ENCODE measurements at regions not wholly inside any gene's neighbourhood (a gene's known extent, or its start where the extent isn't known, plus 50 kb on each side); places are given as distances from the start of the nearest gene placed in this dataset.
"Not testable (repeated sequence)": the region's sequence is repeated elsewhere in the genome, so short reads cannot be mapped to it uniquely, and the experiment has no call there.

DNA sequence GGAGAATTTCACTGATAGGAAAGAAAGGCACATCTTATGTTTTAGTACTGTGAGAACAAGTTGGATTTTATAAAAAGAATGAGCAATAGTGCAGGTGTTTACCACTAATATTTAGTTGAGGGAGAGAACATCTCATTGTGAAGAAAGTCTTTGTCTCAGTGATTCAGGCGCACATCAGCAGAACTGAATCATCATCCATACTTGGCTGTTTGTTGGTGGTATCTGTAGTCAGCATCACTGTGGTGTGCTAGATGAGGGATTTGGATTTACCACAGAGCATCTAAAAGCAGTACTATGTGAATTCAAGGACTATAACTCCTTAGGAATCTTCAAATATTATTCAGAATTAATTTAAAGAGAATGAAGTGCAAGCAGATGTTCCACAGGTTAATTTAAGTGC, 1380.5 kb upstream of the ATXN8OS start:
- no peak overlapping the region for H3K27ac Mint-ChIP-seq
- no peak for TF ChIP-seq CTCF (IDR thresholded peaks at IDR 0.05)
- no peaks in the 10 kb centered on the region for H3K36me3 Mint-ChIP-seq (ENCODE audit: low read depth)
- H3K9me3 Mint-ChIP-seq, result peaks cover 15% of the 10 kb centered on the region
- H3K27me3 Mint-ChIP-seq (ENCODE audit: insufficient read depth), result no peaks in the 10 kb centered on the region
- no peaks in the 10 kb centered on the region for H3K4me1 Mint-ChIP-seq (ENCODE audit: low read depth)
- no peak overlapping the region for H3K4me3 Mint-ChIP-seq
- no peak for DNase-seq

DNA sequence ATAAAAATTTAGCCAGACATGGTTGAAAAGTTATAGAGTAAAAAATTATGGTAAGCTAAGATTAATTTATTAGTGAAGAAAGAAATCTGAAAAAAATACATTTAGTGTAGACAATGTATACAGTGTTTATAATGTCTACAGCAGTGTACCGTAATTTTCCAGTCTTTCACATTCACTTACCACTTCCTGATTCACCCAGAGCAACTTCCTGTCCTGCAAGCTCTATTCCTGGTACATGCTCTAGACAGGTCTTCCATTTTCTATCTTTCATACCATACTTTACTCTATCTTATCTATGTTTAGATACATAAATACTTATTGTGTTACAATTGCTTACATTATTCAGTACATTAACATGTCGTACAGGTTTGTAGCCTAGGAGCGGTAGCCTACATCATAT, 1387.8 kb upstream of the ATXN8OS start:
- H3K4me1 Mint-ChIP-seq (ENCODE audit: low read depth), result no peaks in the 10 kb centered on the region
- no peak for TF ChIP-seq CTCF (IDR thresholded peaks at IDR 0.05)
- H3K9me3 Mint-ChIP-seq, result peaks cover 20% of the 10 kb centered on the region
- no peak for DNase-seq
- no peak overlapping the region for H3K27ac Mint-ChIP-seq
- H3K4me3 Mint-ChIP-seq, result no peak overlapping the region
- H3K36me3 Mint-ChIP-seq (ENCODE audit: low read depth), result no peaks in the 10 kb centered on the region
- H3K27me3 Mint-ChIP-seq (ENCODE audit: insufficient read depth), result no peaks in the 10 kb centered on the region

GRCh38 chr13:68715651-68716050, 1392.0 kb upstream of the ATXN8OS start:
- H3K9me3 Mint-ChIP-seq, result peaks cover 17% of the 10 kb centered on the region
- no peaks in the 10 kb centered on the region for H3K27me3 Mint-ChIP-seq (ENCODE audit: insufficient read depth)
- no peak for TF ChIP-seq CTCF (IDR thresholded peaks at IDR 0.05)
- no peaks in the 10 kb centered on the region for H3K4me1 Mint-ChIP-seq (ENCODE audit: low read depth)
- no peak overlapping the region for H3K27ac Mint-ChIP-seq
- DNase-seq, result no peak
- no peaks in the 10 kb centered on the region for H3K36me3 Mint-ChIP-seq (ENCODE audit: low read depth)
- H3K4me3 Mint-ChIP-seq, result no peak overlapping the region

DNA sequence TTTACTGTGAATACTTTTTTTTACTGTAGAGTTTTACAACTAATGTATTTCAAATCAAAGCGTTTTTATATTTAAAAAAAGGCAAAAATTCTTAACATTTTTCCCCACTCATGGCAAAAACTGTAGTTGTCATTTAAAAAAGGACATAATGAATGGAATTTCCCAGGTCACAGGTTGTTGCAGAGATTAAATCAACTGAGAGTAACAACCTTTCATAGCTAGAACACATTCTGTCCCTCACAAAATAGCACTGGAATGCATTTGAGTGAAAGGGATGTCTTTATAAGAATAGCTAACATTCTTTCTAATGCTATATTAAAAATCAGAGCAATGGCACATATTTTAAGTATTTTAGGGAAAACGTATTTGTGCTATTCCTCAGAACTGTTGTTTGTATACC, 1393.3 kb upstream of the ATXN8OS start:
- H3K9me3 Mint-ChIP-seq, result peaks cover 13% of the 10 kb centered on the region
- H3K27me3 Mint-ChIP-seq (ENCODE audit: insufficient read depth), result no peaks in the 10 kb centered on the region
- no peak overlapping the region for H3K27ac Mint-ChIP-seq
- H3K4me1 Mint-ChIP-seq (ENCODE audit: low read depth), result no peaks in the 10 kb centered on the region
- H3K36me3 Mint-ChIP-seq (ENCODE audit: low read depth), result no peaks in the 10 kb centered on the region
- no peak for DNase-seq
- H3K4me3 Mint-ChIP-seq, result no peak overlapping the region
- TF ChIP-seq CTCF (IDR thresholded peaks at IDR 0.05), result no peak

- no peak for TF ChIP-seq CTCF (IDR thresholded peaks at IDR 0.05)
- Mint-ChIP-seq H3K36me3 (ENCODE audit: low read depth) (no peaks in the 10 kb centered on the region), H3K27me3 (ENCODE audit: insufficient read depth) (no peaks in the 10 kb centered on the region), H3K27ac (no peak overlapping the region), H3K4me3 (no peak overlapping the region), H3K4me1 (ENCODE audit: low read depth) (no peaks in the 10 kb centered on the region), H3K9me3 (peaks cover 13% of the 10 kb centered on the region)
- DNase-seq, result no peak
Observed at GRCh38 chr13:68713394-68713793, 1394.2 kb upstream of the ATXN8OS start.

DNA sequence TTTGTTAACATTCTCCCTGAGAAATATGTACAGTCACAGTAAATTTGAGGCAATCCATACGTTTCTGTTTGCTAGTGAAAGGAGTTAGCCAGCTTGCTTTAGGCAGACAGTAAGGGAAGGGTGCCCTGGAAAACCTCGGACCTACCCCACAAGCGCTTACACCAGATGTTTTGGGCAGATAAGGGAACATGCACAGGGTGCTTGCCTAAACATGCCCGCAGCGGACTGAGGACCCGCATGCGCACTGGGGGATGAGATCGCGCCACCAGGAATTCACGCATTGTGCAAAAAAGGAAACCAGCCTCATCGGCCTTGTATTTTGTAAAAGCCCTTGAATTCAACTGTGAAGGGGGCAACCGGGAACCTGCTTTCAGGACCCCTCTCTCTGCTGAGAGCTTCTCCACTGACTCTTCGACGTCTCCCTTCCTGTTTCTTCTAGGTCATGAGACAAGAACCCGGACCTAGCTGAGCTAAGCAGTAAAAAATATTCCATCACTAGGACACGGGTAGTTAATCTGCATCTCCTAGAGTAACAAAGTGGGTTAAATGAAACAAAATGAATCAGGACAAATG, 1399.2 kb upstream of the ATXN8OS start:
- Mint-ChIP-seq H3K27me3 (ENCODE audit: insufficient read depth) (no peaks in the 10 kb centered on the region), H3K4me1 (ENCODE audit: low read depth) (no peaks in the 10 kb centered on the region), H3K27ac (no peak overlapping the region), H3K4me3 (no peak overlapping the region), H3K36me3 (ENCODE audit: low read depth) (no peaks in the 10 kb centered on the region), H3K9me3 (peaks cover 25% of the 10 kb centered on the region)
- DNase-seq, result no peak
- no peak for TF ChIP-seq CTCF (IDR thresholded peaks at IDR 0.05)

DNA sequence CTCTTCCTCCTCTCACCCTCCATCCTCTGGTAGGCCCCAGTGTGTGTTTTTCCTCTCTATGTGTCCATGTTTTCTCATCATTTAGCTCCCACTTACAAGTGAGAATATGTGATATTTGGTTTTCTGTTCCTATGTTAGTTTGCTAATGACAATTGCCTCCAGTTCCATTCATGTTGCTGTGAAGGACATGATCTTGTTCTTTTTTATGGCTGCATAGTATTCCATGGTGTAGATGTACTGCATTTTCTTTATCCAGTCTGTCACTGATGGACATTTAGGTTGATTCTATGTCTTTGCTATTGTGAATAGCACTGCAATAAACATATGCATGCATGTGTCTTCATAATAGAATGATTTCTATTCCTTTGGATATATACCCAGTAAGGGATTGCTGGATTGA, 1401.6 kb upstream of the ATXN8OS start:
- H3K27me3 Mint-ChIP-seq (ENCODE audit: insufficient read depth); DNase-seq; H3K4me3 Mint-ChIP-seq; H3K4me1 Mint-ChIP-seq (ENCODE audit: low read depth); H3K27ac Mint-ChIP-seq; H3K36me3 Mint-ChIP-seq (ENCODE audit: low read depth): not testable (repeated sequence)
- H3K9me3 Mint-ChIP-seq, result peaks cover 37% of the 10 kb centered on the region
